ENCODE measurements at regions not wholly inside any gene's neighbourhood (a gene's known extent, or its start where the extent isn't known, plus 50 kb on each side); places are given as distances from the start of the nearest gene placed in this dataset.

DNA sequence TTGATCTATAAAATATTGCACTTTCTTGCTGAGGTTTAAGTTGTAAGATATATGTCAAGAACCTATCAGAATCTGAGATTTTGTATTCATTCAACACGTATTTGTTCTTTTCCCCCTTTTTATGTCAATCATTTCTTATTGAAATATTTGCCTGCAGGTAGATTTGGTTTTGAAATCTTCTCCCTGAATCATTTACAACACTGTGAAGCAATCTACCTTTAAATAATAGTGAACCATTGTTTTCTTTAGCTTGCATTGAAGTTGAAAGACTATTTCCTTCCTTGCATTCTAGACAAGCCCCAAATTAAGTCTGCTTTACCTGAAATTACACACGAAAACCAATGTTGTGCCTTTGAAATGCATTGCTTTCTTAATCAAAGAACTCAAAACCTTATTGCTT is 460.2 kb downstream of the KIF2B start:
- H4K20me1 ChIP-seq (ENCODE audit: control insufficient read depth, extremely low read depth, insufficient read depth, low read length) = no peaks in the 10 kb centered on the region
- no peaks in the 10 kb centered on the region for H3K4me1 ChIP-seq (ENCODE audit: control insufficient read depth, extremely low read depth, insufficient read depth, low read length)
- TF ChIP-seq, protein P1, sequence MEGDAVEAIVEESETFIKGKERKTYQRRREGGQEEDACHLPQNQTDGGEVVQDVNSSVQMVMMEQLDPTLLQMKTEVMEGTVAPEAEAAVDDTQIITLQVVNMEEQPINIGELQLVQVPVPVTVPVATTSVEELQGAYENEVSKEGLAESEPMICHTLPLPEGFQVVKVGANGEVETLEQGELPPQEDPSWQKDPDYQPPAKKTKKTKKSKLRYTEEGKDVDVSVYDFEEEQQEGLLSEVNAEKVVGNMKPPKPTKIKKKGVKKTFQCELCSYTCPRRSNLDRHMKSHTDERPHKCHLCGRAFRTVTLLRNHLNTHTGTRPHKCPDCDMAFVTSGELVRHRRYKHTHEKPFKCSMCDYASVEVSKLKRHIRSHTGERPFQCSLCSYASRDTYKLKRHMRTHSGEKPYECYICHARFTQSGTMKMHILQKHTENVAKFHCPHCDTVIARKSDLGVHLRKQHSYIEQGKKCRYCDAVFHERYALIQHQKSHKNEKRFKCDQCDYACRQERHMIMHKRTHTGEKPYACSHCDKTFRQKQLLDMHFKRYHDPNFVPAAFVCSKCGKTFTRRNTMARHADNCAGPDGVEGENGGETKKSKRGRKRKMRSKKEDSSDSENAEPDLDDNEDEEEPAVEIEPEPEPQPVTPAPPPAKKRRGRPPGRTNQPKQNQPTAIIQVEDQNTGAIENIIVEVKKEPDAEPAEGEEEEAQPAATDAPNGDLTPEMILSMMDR (conservative IDR thresholded peaks at IDR 0.05 in 1 of 2, IDR thresholded peaks at IDR 0.05 in 1 of 2; ENCODE audit: low read depth in 1 of 2, low read length in 2 of 2) = no peak
- TF ChIP-seq EZH2 (IDR thresholded peaks at IDR 0.05; ENCODE audit: low read length, missing control alignments) = no peak
- H3K9me3 ChIP-seq (ENCODE audit: control insufficient read depth, insufficient read depth, low read depth, low read length) = no peaks in the 10 kb centered on the region
- no peak for DNase-seq (ENCODE audit: low read depth in 2 of 2)
- H3K36me3 ChIP-seq (ENCODE audit: control insufficient read depth, insufficient read depth, low read length) = no peaks in the 10 kb centered on the region
- H2AFZ ChIP-seq (ENCODE audit: low read length) = no peak overlapping the region
- H3K27me3 ChIP-seq (ENCODE audit: control insufficient read depth, insufficient read depth, low read length) = no peaks in the 10 kb centered on the region
- no peak overlapping the region for H3K4me2 ChIP-seq (ENCODE audit: extremely low read depth, insufficient read depth, low read length)
- H3K27ac ChIP-seq (ENCODE audit: insufficient read depth, low read length) = no peak overlapping the region
- H3K9ac ChIP-seq (ENCODE audit: insufficient read depth, low read length) = no peak overlapping the region
- H3K79me2 ChIP-seq (ENCODE audit: control insufficient read depth, insufficient read depth, low read length) = no peaks in the 10 kb centered on the region
- H3K4me3 ChIP-seq (replicated peaks in 1 of 4; ENCODE audit: control extremely low read depth in 1 of 4, insufficient read depth in 1 of 4, low read depth in 3 of 4, low read length in 4 of 4) = no peak overlapping the region

DNA sequence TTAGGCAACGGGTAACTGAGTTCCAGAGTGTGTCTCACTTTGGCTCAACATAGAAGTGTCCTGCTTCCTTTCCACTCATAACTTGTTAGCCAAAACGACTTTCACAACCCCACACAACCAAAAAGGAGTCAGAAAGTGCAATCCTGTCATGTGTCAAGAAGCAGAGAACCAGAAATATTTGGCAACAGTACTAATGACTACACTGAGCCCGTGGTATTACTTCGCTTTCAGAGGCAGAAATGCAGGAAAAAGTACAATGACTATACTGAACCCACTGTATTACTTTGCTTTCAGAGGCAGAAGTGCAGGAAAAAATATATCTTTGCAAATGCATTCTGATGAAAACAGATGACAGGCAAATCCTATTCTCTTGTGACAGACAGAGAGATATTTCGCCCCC is 484.6 kb downstream of the KIF2B start:
- no peak overlapping the region for H3K4me3 ChIP-seq (replicated peaks in 1 of 4; ENCODE audit: control extremely low read depth in 1 of 4, insufficient read depth in 1 of 4, low read depth in 3 of 4, low read length in 4 of 4)
- TF ChIP-seq, protein P1 (conservative IDR thresholded peaks at IDR 0.05 in 1 of 2, IDR thresholded peaks at IDR 0.05 in 1 of 2; ENCODE audit: low read depth in 1 of 2, low read length in 2 of 2) = no peak
- no peak for TF ChIP-seq EZH2 (IDR thresholded peaks at IDR 0.05; ENCODE audit: low read length, missing control alignments)
- DNase-seq (ENCODE audit: low read depth in 2 of 2) = peak in 1 of 2 donors; percentile 1
- H3K9me3 ChIP-seq (ENCODE audit: control insufficient read depth, insufficient read depth, low read depth, low read length) = no peaks in the 10 kb centered on the region
- no peak overlapping the region for H2AFZ ChIP-seq (ENCODE audit: low read length)
- H3K27ac ChIP-seq (ENCODE audit: insufficient read depth, low read length) = no peak overlapping the region
- no peak overlapping the region for H3K4me2 ChIP-seq (ENCODE audit: extremely low read depth, insufficient read depth, low read length)
- no peak overlapping the region for H3K9ac ChIP-seq (ENCODE audit: insufficient read depth, low read length)
- H3K27me3 ChIP-seq (ENCODE audit: control insufficient read depth, insufficient read depth, low read length) = no peaks in the 10 kb centered on the region
- H3K79me2 ChIP-seq (ENCODE audit: control insufficient read depth, insufficient read depth, low read length) = no peaks in the 10 kb centered on the region
- no peaks in the 10 kb centered on the region for H3K4me1 ChIP-seq (ENCODE audit: control insufficient read depth, extremely low read depth, insufficient read depth, low read length)
- H3K36me3 ChIP-seq (ENCODE audit: control insufficient read depth, insufficient read depth, low read length) = no peaks in the 10 kb centered on the region
- no peaks in the 10 kb centered on the region for H4K20me1 ChIP-seq (ENCODE audit: control insufficient read depth, extremely low read depth, insufficient read depth, low read length)

- Histone ChIP-seq H2AFZ (ENCODE audit: low read length) (no peak overlapping the region), H3K4me3 (replicated peaks in 1 of 4; ENCODE audit: control extremely low read depth in 1 of 4, insufficient read depth in 1 of 4, low read depth in 3 of 4, low read length in 4 of 4) (no peak overlapping the region), H3K27ac (ENCODE audit: insufficient read depth, low read length) (no peak overlapping the region), H3K9ac (ENCODE audit: insufficient read depth, low read length) (no peak overlapping the region), H3K4me1 (ENCODE audit: control insufficient read depth, extremely low read depth, insufficient read depth, low read length) (no peaks in the 10 kb centered on the region), H3K9me3 (ENCODE audit: control insufficient read depth, insufficient read depth, low read depth, low read length) (no peaks in the 10 kb centered on the region), H4K20me1 (ENCODE audit: control insufficient read depth, extremely low read depth, insufficient read depth, low read length) (no peaks in the 10 kb centered on the region), H3K27me3 (ENCODE audit: control insufficient read depth, insufficient read depth, low read length) (no peaks in the 10 kb centered on the region), H3K79me2 (ENCODE audit: control insufficient read depth, insufficient read depth, low read length) (no peaks in the 10 kb centered on the region), H3K36me3 (ENCODE audit: control insufficient read depth, insufficient read depth, low read length) (no peaks in the 10 kb centered on the region), H3K4me2 (ENCODE audit: extremely low read depth, insufficient read depth, low read length) (no peak overlapping the region)
- TF ChIP-seq, protein P1 (conservative IDR thresholded peaks at IDR 0.05 in 1 of 2, IDR thresholded peaks at IDR 0.05 in 1 of 2; ENCODE audit: low read depth in 1 of 2, low read length in 2 of 2) = no peak
- no peak for TF ChIP-seq EZH2 (IDR thresholded peaks at IDR 0.05; ENCODE audit: low read length, missing control alignments)
- DNase-seq (ENCODE audit: low read depth in 2 of 2) = no peak
Observed at GRCh38 chr17:54324813-54325212, 502.1 kb downstream of the KIF2B start.
